Esophagus muscularis mucosa (tissue), 4 donors: ENCODE measurements at regions not wholly inside any gene's neighbourhood (a gene's known extent, or its start where the extent isn't known, plus 50 kb on each side); places are given as distances from the start of the nearest gene placed in this dataset.

Source experiments
- CTCF ChIP-seq, 3 experiments: fragments of 200-600 bp in 2 of 3; fragments of 450-650 bp in 1 of 3; sonication (generic) in 2 of 3; IDR thresholded peaks; one replicate each; pipeline ENCODE4 v1.5.1; 2017 to 2019; ENCODE audit warnings: antibody characterized with exemption in 3 of 3, mild to moderate bottlenecking in 2 of 3, moderate library complexity in 1 of 3
- EP300 ChIP-seq: sonication (generic); formaldehyde crosslinking; IDR thresholded peaks from one replicate; pipeline ENCODE4 v1.6.1; 2017; ENCODE audit warnings: antibody characterized with exemption
- POLR2A ChIP-seq: fragments of 450-650 bp; IDR thresholded peaks from one replicate; pipeline ENCODE4 v1.6.1; 2017; ENCODE audit warnings: antibody characterized with exemption, moderate library complexity, mild to moderate bottlenecking, low read depth
- POLR2AphosphoS5 ChIP-seq, 2 donors: sonication (generic); formaldehyde crosslinking; IDR thresholded peaks; one replicate each; pipeline ENCODE4 v1.6.1; 2017; ENCODE audit warnings: antibody characterized with exemption in 2 of 2

DNA sequence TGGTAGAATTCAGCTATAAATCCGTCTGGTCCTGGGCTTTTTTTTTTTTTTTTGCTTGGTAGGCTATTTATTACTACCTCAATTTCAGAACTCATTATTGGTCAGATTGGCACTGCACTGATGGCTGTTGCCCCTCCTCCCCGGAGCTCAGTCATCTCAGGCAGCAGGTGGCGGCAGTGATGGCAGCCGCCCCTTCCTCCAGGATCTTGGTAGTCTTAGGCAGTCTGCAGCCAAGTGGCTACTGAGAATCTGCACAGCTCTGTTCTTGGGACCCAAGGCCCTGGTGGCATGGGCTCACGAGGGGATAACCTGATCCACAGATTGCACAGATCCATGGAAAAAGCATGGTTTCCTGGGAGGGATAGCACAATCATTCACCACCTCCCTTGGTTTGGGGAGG lies 77.9 kb downstream of the GPR85 start:
- TF ChIP-seq POLR2A (no peak), CTCF (IDR thresholded peaks at IDR 0.05) (no peak), EP300 (no peak), POLR2AphosphoS5 (IDR thresholded peaks at IDR 0.05) (no peak)
